ENCODE measurements at regions not wholly inside any gene's neighbourhood (a gene's known extent, or its start where the extent isn't known, plus 50 kb on each side); places are given as distances from the start of the nearest gene placed in this dataset.

- 65% methylated on average over 2 of the region's 2 CpGs for WGBS
- TF ChIP-seq CTCF (IDR thresholded peaks at IDR 0.05) = peak in 2 of 4 experiments; percentile 15 to 23
- no peak for TF ChIP-seq POLR2A (IDR thresholded peaks at IDR 0.05)
- intact Hi-C loops (cut with DNase I) = no loop called here
- no peak for DNase-seq (ENCODE audit: low spot score)
- Histone ChIP-seq H3K27me3 (replicated peaks; ENCODE audit: insufficient read depth) (no peaks in the 10 kb centered on the region), H3K4me3 (no peak overlapping the region), H3K27ac (no peak overlapping the region), H3K4me1 (replicated peaks) (no peaks in the 10 kb centered on the region), H3K36me3 (no peaks in the 10 kb centered on the region), H3K9me3 (no peaks in the 10 kb centered on the region)
Observed at GRCh38 chr2:18117592-18117991, 239.1 kb downstream of the KCNS3 start.

- H3K36me3 ChIP-seq = no peaks in the 10 kb centered on the region
- no peak for DNase-seq (ENCODE audit: low spot score)
- H3K4me3 ChIP-seq = no peak overlapping the region
- TF ChIP-seq CTCF (IDR thresholded peaks at IDR 0.05) (no peak), POLR2A (IDR thresholded peaks at IDR 0.05) (no peak), POLR2AphosphoS5 (IDR thresholded peaks at IDR 0.05) (no peak)
- intact Hi-C loops (cut with DNase I) = no loop called here
- H3K9me3 ChIP-seq = no peaks in the 10 kb centered on the region
- no peaks in the 10 kb centered on the region for H3K27me3 ChIP-seq (replicated peaks; ENCODE audit: insufficient read depth)
- H3K27ac ChIP-seq = no peak overlapping the region
- no peaks in the 10 kb centered on the region for H3K4me1 ChIP-seq (replicated peaks)
- 32% methylated on average over 3 of the region's 3 CpGs for WGBS
Observed at GRCh38 chr2:18110222-18110621, 231.8 kb downstream of the KCNS3 start.

GRCh38 chr2:18106841-18107240 lies 228.4 kb downstream of the KCNS3 start:
- H3K9me3 ChIP-seq = no peaks in the 10 kb centered on the region
- no peak overlapping the region for H3K4me3 ChIP-seq
- H3K36me3 ChIP-seq = no peaks in the 10 kb centered on the region
- H3K27ac ChIP-seq = no peak overlapping the region
- DNase-seq (ENCODE audit: low spot score) = no peak
- intact Hi-C loops (cut with DNase I) = no loop called here
- no peaks in the 10 kb centered on the region for H3K4me1 ChIP-seq (replicated peaks)
- H3K27me3 ChIP-seq (replicated peaks; ENCODE audit: insufficient read depth) = no peaks in the 10 kb centered on the region
- TF ChIP-seq POLR2AphosphoS5 (IDR thresholded peaks at IDR 0.05) (no peak), CTCF (IDR thresholded peaks at IDR 0.05) (no peak), POLR2A (IDR thresholded peaks at IDR 0.05) (no peak)
- WGBS = 69% methylated on average over 2 of the region's 2 CpGs

GRCh38 chr2:18105929-18106328 lies 227.5 kb downstream of the KCNS3 start:
- TF ChIP-seq POLR2A (IDR thresholded peaks at IDR 0.05) (no peak), CTCF (IDR thresholded peaks at IDR 0.05) (no peak), POLR2AphosphoS5 (IDR thresholded peaks at IDR 0.05) (no peak)
- intact Hi-C loops (cut with DNase I) = no loop called here
- no peak overlapping the region for H3K4me3 ChIP-seq
- no peaks in the 10 kb centered on the region for H3K36me3 ChIP-seq
- no peaks in the 10 kb centered on the region for H3K9me3 ChIP-seq
- WGBS = 98% methylated on average over 1 of the region's 1 CpG
- H3K4me1 ChIP-seq (replicated peaks) = no peaks in the 10 kb centered on the region
- H3K27ac ChIP-seq = no peak overlapping the region
- no peaks in the 10 kb centered on the region for H3K27me3 ChIP-seq (replicated peaks; ENCODE audit: insufficient read depth)
- no peak for DNase-seq (ENCODE audit: low spot score)

- intact Hi-C loops (cut with DNase I) = no loop called here
- no peak for TF ChIP-seq POLR2A (IDR thresholded peaks at IDR 0.05)
- Histone ChIP-seq H3K36me3 (no peaks in the 10 kb centered on the region), H3K9me3 (no peaks in the 10 kb centered on the region), H3K27ac (no peak overlapping the region), H3K27me3 (replicated peaks; ENCODE audit: insufficient read depth) (no peaks in the 10 kb centered on the region), H3K4me1 (replicated peaks) (no peaks in the 10 kb centered on the region), H3K4me3 (no peak overlapping the region)
- 71% methylated on average over 5 of the region's 5 CpGs for WGBS
- no peak for DNase-seq (ENCODE audit: low spot score)
Observed at GRCh38 chr2:18104595-18105224, 226.2 kb downstream of the KCNS3 start.
